ENCODE measurements at regions not wholly inside any gene's neighbourhood (a gene's known extent, or its start where the extent isn't known, plus 50 kb on each side); places are given as distances from the start of the nearest gene placed in this dataset.
"Not testable (repeated sequence)": the region's sequence is repeated elsewhere in the genome, so short reads cannot be mapped to it uniquely, and the experiment has no call there.

DNA sequence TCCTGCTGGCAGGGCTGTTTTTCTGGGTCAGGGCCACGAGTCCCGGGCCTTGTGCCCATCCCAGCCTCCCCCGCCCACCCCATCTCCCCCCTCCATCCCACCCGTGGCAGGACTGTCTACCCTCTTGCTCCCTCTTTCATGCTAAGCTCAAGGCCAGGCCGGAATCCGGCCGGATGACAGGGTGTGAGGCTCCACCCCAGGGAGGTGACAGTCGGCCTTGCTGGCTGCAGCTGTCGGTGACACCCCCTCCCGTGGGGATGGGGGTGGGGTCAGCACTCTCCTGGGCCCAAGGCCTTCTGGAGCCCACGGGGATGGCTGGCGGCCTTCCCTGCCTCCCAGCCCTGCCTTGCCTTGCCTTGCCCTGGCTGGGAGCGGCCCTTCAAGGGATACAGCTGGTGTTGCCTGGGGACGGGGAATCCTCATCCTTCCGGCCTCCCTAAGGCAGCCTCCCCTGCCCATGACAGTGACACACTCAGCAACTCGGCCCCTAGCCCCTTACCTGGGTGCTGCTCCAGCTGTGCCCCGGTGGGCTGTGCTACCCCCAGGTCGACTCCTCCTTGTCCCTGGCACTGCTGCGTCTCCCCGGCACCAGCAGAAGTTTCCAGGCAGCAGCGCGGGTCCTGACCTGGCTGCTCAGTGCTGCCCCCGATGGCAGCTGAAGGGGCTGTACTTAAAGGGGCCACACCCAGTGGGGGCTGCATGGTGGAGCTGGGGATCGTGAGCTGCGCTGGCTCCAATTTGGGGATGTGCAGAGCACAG is 303.9 kb downstream of the CCDC74A start:
- intact Hi-C loops (cut with micrococcal nuclease; ENCODE audit: unreplicated experiment); in situ Hi-C loops (cut with HindIII; ENCODE audit: low pct_unique_long_range_greater_than_20kb, low sequenced_read_pairs); POLR2A ChIA-PET; DNase-seq (ENCODE audit: low read depth, low spot score); CTCF ChIA-PET; H3K27ac ChIP-seq (ENCODE audit: low read length); H3K4me1 ChIP-seq (ENCODE audit: control insufficient read depth, insufficient read depth, low read length); H3K27me3 ChIP-seq (ENCODE audit: control insufficient read depth, insufficient read depth, low read length); H3K36me3 ChIP-seq (ENCODE audit: control insufficient read depth, insufficient read depth, low read length); BruUV-seq (replicated peaks); H3K9me3 ChIP-seq (ENCODE audit: control insufficient read depth, insufficient read depth, low read depth, low read length); H3K4me3 ChIP-seq (ENCODE audit: low read depth in 2 of 2, low read length in 2 of 2): not testable (repeated sequence)
- peak; percentile 62 for ATAC-seq

- H3K36me3 ChIP-seq (ENCODE audit: control insufficient read depth, insufficient read depth, low read length); BruUV-seq (replicated peaks); in situ Hi-C loops (cut with HindIII; ENCODE audit: low pct_unique_long_range_greater_than_20kb, low sequenced_read_pairs); H3K27ac ChIP-seq (ENCODE audit: low read length); POLR2A ChIA-PET; H3K27me3 ChIP-seq (ENCODE audit: control insufficient read depth, insufficient read depth, low read length); H3K4me1 ChIP-seq (ENCODE audit: control insufficient read depth, insufficient read depth, low read length); ATAC-seq; H3K9me3 ChIP-seq (ENCODE audit: control insufficient read depth, insufficient read depth, low read depth, low read length); H3K4me3 ChIP-seq (ENCODE audit: low read depth in 2 of 2, low read length in 2 of 2); DNase-seq (ENCODE audit: low read depth, low spot score); intact Hi-C loops (cut with micrococcal nuclease; ENCODE audit: unreplicated experiment); CTCF ChIA-PET: not testable (repeated sequence)
These were observed 304.6 kb downstream of the CCDC74A start for GRCh38 chr2:131832209-131832780.

DNA sequence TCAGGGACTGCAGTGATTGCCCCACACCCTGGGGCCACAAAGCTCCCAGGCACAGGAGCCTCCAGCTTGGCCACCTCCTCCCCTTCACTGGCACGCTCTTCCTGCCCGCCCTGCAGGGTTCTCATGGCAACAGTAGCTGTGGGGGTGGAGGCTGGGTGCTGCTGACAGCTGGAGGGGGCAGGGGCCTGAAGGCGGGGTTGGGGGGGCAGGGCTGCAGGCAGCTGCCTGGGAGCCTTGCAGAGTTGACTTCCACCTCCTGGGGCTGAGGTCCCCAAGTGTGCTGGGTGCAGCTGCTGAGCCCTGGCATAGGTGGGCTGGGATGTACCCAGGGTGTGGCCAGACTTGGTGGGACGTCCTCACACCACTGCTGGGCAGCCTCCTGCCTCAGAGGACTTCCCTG is 305.2 kb downstream of the CCDC74A start:
- POLR2A ChIA-PET; H3K4me1 ChIP-seq (ENCODE audit: control insufficient read depth, insufficient read depth, low read length); DNase-seq (ENCODE audit: low read depth, low spot score); H3K36me3 ChIP-seq (ENCODE audit: control insufficient read depth, insufficient read depth, low read length); BruUV-seq (replicated peaks); H3K9me3 ChIP-seq (ENCODE audit: control insufficient read depth, insufficient read depth, low read depth, low read length); CTCF ChIA-PET; intact Hi-C loops (cut with micrococcal nuclease; ENCODE audit: unreplicated experiment); H3K27ac ChIP-seq (ENCODE audit: low read length); ATAC-seq; H3K4me3 ChIP-seq (ENCODE audit: low read depth in 2 of 2, low read length in 2 of 2); in situ Hi-C loops (cut with HindIII; ENCODE audit: low pct_unique_long_range_greater_than_20kb, low sequenced_read_pairs); H3K27me3 ChIP-seq (ENCODE audit: control insufficient read depth, insufficient read depth, low read length): not testable (repeated sequence)

- in situ Hi-C loops (cut with HindIII; ENCODE audit: low pct_unique_long_range_greater_than_20kb, low sequenced_read_pairs); H3K9me3 ChIP-seq (ENCODE audit: control insufficient read depth, insufficient read depth, low read depth, low read length); CTCF ChIA-PET; H3K27ac ChIP-seq (ENCODE audit: low read length); intact Hi-C loops (cut with micrococcal nuclease; ENCODE audit: unreplicated experiment); DNase-seq (ENCODE audit: low read depth, low spot score); BruUV-seq (replicated peaks); H3K27me3 ChIP-seq (ENCODE audit: control insufficient read depth, insufficient read depth, low read length); POLR2A ChIA-PET; H3K4me1 ChIP-seq (ENCODE audit: control insufficient read depth, insufficient read depth, low read length); H3K36me3 ChIP-seq (ENCODE audit: control insufficient read depth, insufficient read depth, low read length); H3K4me3 ChIP-seq (ENCODE audit: low read depth in 2 of 2, low read length in 2 of 2): not testable (repeated sequence)
- peak; percentile 19; the same call in 1 of the 2 replicates for ATAC-seq
These were observed 305.9 kb downstream of the CCDC74A start for GRCh38 chr2:131833367-131834202.

- H3K4me1 ChIP-seq (ENCODE audit: control insufficient read depth, insufficient read depth, low read length); H3K27me3 ChIP-seq (ENCODE audit: control insufficient read depth, insufficient read depth, low read length); BruUV-seq (replicated peaks); in situ Hi-C loops (cut with HindIII; ENCODE audit: low pct_unique_long_range_greater_than_20kb, low sequenced_read_pairs); H3K36me3 ChIP-seq (ENCODE audit: control insufficient read depth, insufficient read depth, low read length); intact Hi-C loops (cut with micrococcal nuclease; ENCODE audit: unreplicated experiment); DNase-seq (ENCODE audit: low read depth, low spot score); CTCF ChIA-PET; H3K9me3 ChIP-seq (ENCODE audit: control insufficient read depth, insufficient read depth, low read depth, low read length); H3K27ac ChIP-seq (ENCODE audit: low read length); POLR2A ChIA-PET; H3K4me3 ChIP-seq (ENCODE audit: low read depth in 2 of 2, low read length in 2 of 2): not testable (repeated sequence)
- ATAC-seq = 0 out of 2 replicates have a peak, but pooled peaks have one; percentile 11
These were observed 306.7 kb downstream of the CCDC74A start for GRCh38 chr2:131834203-131835020.

DNA sequence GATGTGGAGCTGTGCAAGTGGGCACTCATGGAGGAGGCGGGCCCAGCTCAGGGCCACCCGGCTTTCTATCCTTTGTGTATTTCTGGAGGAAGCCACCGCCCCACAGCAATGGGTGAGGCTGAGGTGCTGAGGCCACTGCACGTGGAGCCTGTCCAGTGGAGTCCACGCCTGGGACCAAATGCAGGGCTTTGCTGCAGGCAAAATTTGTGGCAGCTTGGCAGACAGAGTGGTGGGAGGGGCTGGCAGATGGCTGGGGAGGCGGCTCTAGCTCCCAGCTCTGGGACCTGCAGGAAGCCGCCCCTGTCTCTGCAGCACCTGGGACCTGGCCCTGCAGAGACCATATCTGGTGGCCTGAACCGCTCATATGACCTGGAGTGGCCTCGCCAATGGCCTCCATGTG is 307.3 kb downstream of the CCDC74A start:
- H3K27ac ChIP-seq (ENCODE audit: low read length); BruUV-seq (replicated peaks); H3K4me1 ChIP-seq (ENCODE audit: control insufficient read depth, insufficient read depth, low read length); CTCF ChIA-PET; DNase-seq (ENCODE audit: low read depth, low spot score); POLR2A ChIA-PET; H3K9me3 ChIP-seq (ENCODE audit: control insufficient read depth, insufficient read depth, low read depth, low read length); ATAC-seq; in situ Hi-C loops (cut with HindIII; ENCODE audit: low pct_unique_long_range_greater_than_20kb, low sequenced_read_pairs); H3K27me3 ChIP-seq (ENCODE audit: control insufficient read depth, insufficient read depth, low read length); intact Hi-C loops (cut with micrococcal nuclease; ENCODE audit: unreplicated experiment); H3K4me3 ChIP-seq (ENCODE audit: low read depth in 2 of 2, low read length in 2 of 2); H3K36me3 ChIP-seq (ENCODE audit: control insufficient read depth, insufficient read depth, low read length): not testable (repeated sequence)

All from Panc1 (cell line).